ENCODE measurements at regions not wholly inside any gene's neighbourhood (a gene's known extent, or its start where the extent isn't known, plus 50 kb on each side); places are given as distances from the start of the nearest gene placed in this dataset.

DNA sequence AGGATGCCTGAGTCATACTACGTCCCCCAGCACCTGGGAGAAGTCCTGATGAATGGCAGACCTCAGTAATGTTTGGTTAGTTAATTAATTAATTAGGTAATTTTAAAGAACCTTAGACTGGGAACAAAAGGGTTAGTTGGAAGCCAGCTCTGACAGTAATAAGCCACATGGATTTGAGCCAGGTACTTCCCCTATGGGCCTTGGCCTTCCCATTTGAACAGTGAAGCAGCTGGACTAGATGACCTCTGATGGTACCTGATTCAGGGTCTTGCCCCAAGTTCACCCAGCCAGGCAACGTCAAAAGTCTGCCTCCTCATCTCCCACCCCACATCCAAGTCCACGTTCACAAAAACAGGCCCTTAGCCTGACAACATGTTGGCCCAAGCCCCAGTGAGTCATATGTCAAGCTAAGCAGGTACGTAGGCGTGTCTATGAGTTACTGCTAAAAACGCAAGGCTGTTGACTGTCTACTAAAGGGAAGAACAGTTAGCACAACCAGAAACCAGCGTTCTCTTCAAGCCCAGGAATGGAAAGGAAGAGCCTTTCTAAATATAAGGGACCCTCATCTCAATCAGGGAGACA, 303.2 kb downstream of the ACTL7B start:
- WGBS (ENCODE audit: insufficient coverage): 87% methylated on average over 5 of the region's 7 CpGs
- H3K36me3 ChIP-seq (replicated peaks in 1 of 2; ENCODE audit: control extremely low read depth in 1 of 2, control insufficient read depth in 1 of 2, extremely low read depth in 1 of 2, insufficient read depth in 2 of 2, low read length in 1 of 2): no peaks in the 10 kb centered on the region
- H3K4me1 Mint-ChIP-seq: no peaks in the 10 kb centered on the region
- ChIA-PET POLR2A (no interaction called here), CTCF (interaction anchor here (1.1 kb wide), 1 partner anchor 11 kb away, joined by 3 read pairs; no protein-coding TSS in a partner anchor)
- ATAC-seq (ENCODE audit: low read depth): no peak
- H3K4me1 ChIP-seq (ENCODE audit: control insufficient read depth in 2 of 2, insufficient read depth in 2 of 2, low read length in 2 of 2): no peaks in the 10 kb centered on the region
- no peak overlapping the region for H3K27ac Mint-ChIP-seq
- H3K4me3 Mint-ChIP-seq: no peak overlapping the region
- no peak overlapping the region for H3K9ac ChIP-seq (ENCODE audit: low read length)
- H3K27me3 ChIP-seq (replicated peaks in 1 of 4; ENCODE audit: control extremely low read depth in 1 of 4, control insufficient read depth in 3 of 4, insufficient read depth in 4 of 4, low read length in 3 of 4): peaks cover 0 to under 1% (median 0%) of the 10 kb centered on the region in 4 experiments
- no peak for DNase-seq
- no peaks in the 10 kb centered on the region for H3K9me3 ChIP-seq (ENCODE audit: control extremely low read depth in 1 of 3, control insufficient read depth in 2 of 3, insufficient read depth in 1 of 3, low read length in 2 of 3)
- H3K4me2 ChIP-seq (replicated peaks; ENCODE audit: low read depth, low read length, poor library complexity, severe bottlenecking): no peak overlapping the region
- no peak overlapping the region for H3K4me3 ChIP-seq (ENCODE audit: control extremely low read depth in 1 of 5, extremely low read depth in 1 of 5, insufficient read depth in 1 of 5, low read depth in 2 of 5, low read length in 4 of 5)
- H3K27me3 Mint-ChIP-seq: no peaks in the 10 kb centered on the region
- TF ChIP-seq, protein P1, sequence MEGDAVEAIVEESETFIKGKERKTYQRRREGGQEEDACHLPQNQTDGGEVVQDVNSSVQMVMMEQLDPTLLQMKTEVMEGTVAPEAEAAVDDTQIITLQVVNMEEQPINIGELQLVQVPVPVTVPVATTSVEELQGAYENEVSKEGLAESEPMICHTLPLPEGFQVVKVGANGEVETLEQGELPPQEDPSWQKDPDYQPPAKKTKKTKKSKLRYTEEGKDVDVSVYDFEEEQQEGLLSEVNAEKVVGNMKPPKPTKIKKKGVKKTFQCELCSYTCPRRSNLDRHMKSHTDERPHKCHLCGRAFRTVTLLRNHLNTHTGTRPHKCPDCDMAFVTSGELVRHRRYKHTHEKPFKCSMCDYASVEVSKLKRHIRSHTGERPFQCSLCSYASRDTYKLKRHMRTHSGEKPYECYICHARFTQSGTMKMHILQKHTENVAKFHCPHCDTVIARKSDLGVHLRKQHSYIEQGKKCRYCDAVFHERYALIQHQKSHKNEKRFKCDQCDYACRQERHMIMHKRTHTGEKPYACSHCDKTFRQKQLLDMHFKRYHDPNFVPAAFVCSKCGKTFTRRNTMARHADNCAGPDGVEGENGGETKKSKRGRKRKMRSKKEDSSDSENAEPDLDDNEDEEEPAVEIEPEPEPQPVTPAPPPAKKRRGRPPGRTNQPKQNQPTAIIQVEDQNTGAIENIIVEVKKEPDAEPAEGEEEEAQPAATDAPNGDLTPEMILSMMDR (IDR thresholded peaks at IDR 0.05): no peak
- no peak for TF ChIP-seq EZH2 (IDR thresholded peaks at IDR 0.05; ENCODE audit: borderline replicate concordance, insufficient read depth, low read depth, low read length, poor library complexity, severe bottlenecking)
- no peaks in the 10 kb centered on the region for H4K20me1 ChIP-seq (ENCODE audit: control insufficient read depth, insufficient read depth, low read length, poor library complexity, severe bottlenecking)
- intact Hi-C loops (cut with micrococcal nuclease): no loop called here
- H2AFZ ChIP-seq (ENCODE audit: insufficient read depth, low read depth, low read length, poor library complexity, severe bottlenecking): no peak overlapping the region
- H3K79me2 ChIP-seq (ENCODE audit: control insufficient read depth, insufficient read depth, low read length): no peaks in the 10 kb centered on the region
- H3K27ac ChIP-seq (ENCODE audit: low read length in 2 of 2): no peak overlapping the region
- no peaks in the 10 kb centered on the region for H3K9me3 Mint-ChIP-seq (ENCODE audit: insufficient read depth)

DNA sequence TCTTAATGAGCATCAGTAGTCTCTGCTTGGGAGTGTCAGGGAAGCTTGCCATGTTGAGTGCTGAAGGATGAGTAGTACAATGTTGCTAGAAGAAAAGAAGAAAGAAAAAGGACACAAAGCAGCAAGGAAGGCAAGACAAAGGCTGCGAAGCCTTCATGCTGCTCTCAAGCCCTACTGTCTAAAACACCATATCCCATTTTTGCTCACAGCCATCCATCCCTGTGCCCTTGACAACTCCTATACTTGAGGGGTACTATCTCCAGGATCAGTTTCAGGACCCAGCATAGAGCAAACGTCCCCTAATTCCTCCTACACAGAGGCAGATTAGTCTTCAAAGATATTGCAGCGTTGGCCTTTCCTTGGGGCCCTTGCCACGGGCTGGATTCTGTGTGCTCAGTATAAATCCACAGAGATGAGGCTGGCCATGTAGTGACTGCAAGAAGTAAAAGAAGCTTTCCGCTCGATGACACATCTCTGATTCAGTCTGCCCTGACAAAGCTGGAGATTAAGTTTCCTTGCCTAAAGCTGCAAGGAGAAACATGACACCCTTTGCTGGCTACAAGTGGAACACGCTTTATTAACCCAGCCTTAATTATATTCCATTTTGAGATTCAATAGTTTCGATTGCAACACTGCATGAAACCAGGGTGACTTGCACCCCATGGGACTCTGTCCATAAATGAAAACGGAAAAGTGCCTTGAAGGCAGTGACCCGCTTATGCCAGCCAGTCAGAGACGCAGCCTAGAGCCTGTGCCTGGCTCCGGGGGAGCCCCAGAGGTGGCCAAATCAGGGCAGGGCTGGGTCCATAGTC, 304.6 kb downstream of the ACTL7B start:
- POLR2A ChIA-PET: no interaction called here
- Histone ChIP-seq H3K36me3 (replicated peaks in 1 of 2; ENCODE audit: control extremely low read depth in 1 of 2, control insufficient read depth in 1 of 2, extremely low read depth in 1 of 2, insufficient read depth in 2 of 2, low read length in 1 of 2) (no peaks in the 10 kb centered on the region), H3K27ac (ENCODE audit: low read length in 2 of 2) (no peak overlapping the region), H4K20me1 (ENCODE audit: control insufficient read depth, insufficient read depth, low read length, poor library complexity, severe bottlenecking) (no peaks in the 10 kb centered on the region), H3K4me2 (replicated peaks; ENCODE audit: low read depth, low read length, poor library complexity, severe bottlenecking) (no peak overlapping the region), H3K4me3 (ENCODE audit: control extremely low read depth in 1 of 5, extremely low read depth in 1 of 5, insufficient read depth in 1 of 5, low read depth in 2 of 5, low read length in 4 of 5) (no peak overlapping the region), H3K27me3 (replicated peaks in 1 of 4; ENCODE audit: control extremely low read depth in 1 of 4, control insufficient read depth in 3 of 4, insufficient read depth in 4 of 4, low read length in 3 of 4) (no peaks in the 10 kb centered on the region), H2AFZ (ENCODE audit: insufficient read depth, low read depth, low read length, poor library complexity, severe bottlenecking) (no peak overlapping the region), H3K79me2 (ENCODE audit: control insufficient read depth, insufficient read depth, low read length) (no peaks in the 10 kb centered on the region), H3K4me1 (ENCODE audit: control insufficient read depth in 2 of 2, insufficient read depth in 2 of 2, low read length in 2 of 2) (no peaks in the 10 kb centered on the region), H3K9me3 (ENCODE audit: control extremely low read depth in 1 of 3, control insufficient read depth in 2 of 3, insufficient read depth in 1 of 3, low read length in 2 of 3) (no peaks in the 10 kb centered on the region), H3K9ac (ENCODE audit: low read length) (no peak overlapping the region)
- Mint-ChIP-seq H3K4me1 (no peaks in the 10 kb centered on the region), H3K27ac (no peak overlapping the region), H3K4me3 (no peak overlapping the region), H3K27me3 (no peaks in the 10 kb centered on the region), H3K9me3 (ENCODE audit: insufficient read depth) (no peaks in the 10 kb centered on the region)
- intact Hi-C loops (cut with micrococcal nuclease): no loop called here
- 90% methylated on average over 11 of the region's 12 CpGs for WGBS (ENCODE audit: insufficient coverage)
- ATAC-seq (ENCODE audit: low read depth) (no peak), DNase-seq (no peak)
- TF ChIP-seq EZH2 (IDR thresholded peaks at IDR 0.05; ENCODE audit: borderline replicate concordance, insufficient read depth, low read depth, low read length, poor library complexity, severe bottlenecking): no peak
- TF ChIP-seq, protein P1 (IDR thresholded peaks at IDR 0.05): no peak
- CTCF ChIA-PET: interaction anchor here (0.5 to 1.1 kb wide), 2 partner anchors 12 to 452 kb away, joined by 3 read pairs; no protein-coding TSS in a partner anchor

All from B cell (primary cell).